SK-N-SH (cell line): ENCODE measurements at regions not wholly inside any gene's neighbourhood (a gene's known extent, or its start where the extent isn't known, plus 50 kb on each side); places are given as distances from the start of the nearest gene placed in this dataset.

Source experiments
- CTCF ChIA-PET: fragments of 300-600, 350-600 bp; formaldehyde crosslinking; extraction: SDS; loops from one replicate; lab custom pipeline; 2021; lab: Yijun Ruan, JAX
- POLR2A ChIA-PET: fragments of 350-600 bp; sonication (Branson Sonifier 250); formaldehyde crosslinking; extraction: SDS; loops from one replicate; lab custom pipeline; 2020; ENCODE audit warnings: antibody characterized with exemption, inconsistent platforms; lab: Yijun Ruan, JAX
- DNase-seq: peaks from one replicate; pipeline ENCODE4 v3.0.0; 2012
- H2AFZ ChIP-seq: fragments of 200-600 bp; sonication (generic); 2 replicates; pipeline ENCODE4 v1.8.1; 2016; ENCODE audit warnings: antibody characterized with exemption, mild to moderate bottlenecking, low read depth
- H3F3A ChIP-seq: fragments of 200-600 bp; sonication (generic); replicated peaks from 2 replicates; pipeline ENCODE3; 2016; ENCODE audit warnings: antibody characterized with exemption, mild to moderate bottlenecking; ENCODE audit not compliant: insufficient read depth
- H3K27ac ChIP-seq, 2 experiments: fragments of 200-500 bp in 1 of 2; fragments of 200-600 bp in 1 of 2; sonication (Bioruptor generic) in 1 of 2; sonication (generic), shearing (Covaris generic) in 1 of 2; 2 replicates each; pipeline versions ENCODE4 v1.5.1 to v1.6.1; 2014 to 2016; ENCODE audit warnings: low read depth in 2 of 2, inconsistent platforms in 1 of 2, low read length in 1 of 2, mild to moderate bottlenecking in 1 of 2, mixed read lengths in 1 of 2
- H3K27me3 ChIP-seq: fragments of 200-600 bp; sonication (generic), shearing (Covaris generic); 2 replicates; pipeline ENCODE4 v1.6.1; 2016; ENCODE audit warnings: mixed run types; ENCODE audit not compliant: insufficient read depth
- H3K36me3 ChIP-seq, 2 experiments: fragments of 200-500 bp in 1 of 2; fragments of 200-600 bp in 1 of 2; sonication (Bioruptor generic) in 1 of 2; sonication (generic) in 1 of 2; replicated peaks in 1 of 2; 2 replicates each; pipeline versions ENCODE3 to v1.5.1; 2014 to 2016; ENCODE audit warnings: low read length in 1 of 2, mild to moderate bottlenecking in 1 of 2; ENCODE audit not compliant: insufficient read depth in 2 of 2, control insufficient read depth in 1 of 2
- H3K4me1 ChIP-seq, 2 experiments: fragments of 200-500 bp in 1 of 2; fragments of 200-600 bp in 1 of 2; sonication (Bioruptor generic) in 1 of 2; sonication (generic), shearing (Covaris generic) in 1 of 2; 2 replicates each; pipeline versions ENCODE4 v1.5.1 to v1.6.1; 2014 to 2016; ENCODE audit warnings: low read depth in 1 of 2, low read length in 1 of 2, mixed run types in 1 of 2; ENCODE audit not compliant: insufficient read depth in 2 of 2, control insufficient read depth in 1 of 2
- H3K4me2 ChIP-seq: fragments of 200-600 bp; sonication (generic), shearing (Covaris generic); 2 replicates; pipeline ENCODE4 v1.6.1; 2017; ENCODE audit warnings: mixed run types
- H3K4me3 ChIP-seq, 2 experiments: fragments of 200-500 bp in 1 of 2; fragments of 200-600 bp in 1 of 2; sonication (Bioruptor generic) in 1 of 2; sonication (generic), shearing (Covaris generic) in 1 of 2; 2 replicates each; pipeline versions ENCODE4 v1.5.1 to v1.8.1; 2014 to 2016; ENCODE audit warnings: low read depth in 2 of 2, inconsistent platforms in 1 of 2, low read length in 1 of 2, mild to moderate bottlenecking in 1 of 2, mixed read lengths in 1 of 2, moderate library complexity in 1 of 2
- H3K79me2 ChIP-seq: fragments of 200-600 bp; sonication (generic); 2 replicates; pipeline ENCODE4 v1.8.1; 2017; ENCODE audit warnings: mild to moderate bottlenecking; ENCODE audit not compliant: insufficient read depth
- H3K9ac ChIP-seq: fragments of 200-600 bp; sonication (generic); 2 replicates; pipeline ENCODE4 v1.6.1; 2017; ENCODE audit warnings: mixed run types
- H3K9me2 ChIP-seq: fragments of 200-600 bp; sonication (generic); 2 replicates; pipeline ENCODE4 v1.6.1; 2017; ENCODE audit warnings: mixed run types
- H3K9me3 ChIP-seq: fragments of 200-600 bp; sonication (generic); 2 replicates; pipeline ENCODE4 v1.6.1; 2017; ENCODE audit warnings: mixed run types, mild to moderate bottlenecking, moderate library complexity
- H4K20me1 ChIP-seq: fragments of 200-600 bp; sonication (generic); 2 replicates; pipeline ENCODE4 v1.6.1; 2017; ENCODE audit warnings: mild to moderate bottlenecking, mixed run types; ENCODE audit not compliant: insufficient read depth
- EP300 ChIP-seq, 2 experiments: IDR thresholded peaks; 2 replicates each; pipeline versions ENCODE4 v1.4.0 to v1.6.1; 2012; ENCODE audit warnings: borderline replicate concordance in 1 of 2, low read depth in 1 of 2, low read length in 1 of 2
- EZH2phosphoT487 ChIP-seq: fragments of 200-600 bp; sonication (generic); IDR thresholded peaks from 2 replicates; pipeline ENCODE4 v1.6.1; 2017; ENCODE audit warnings: low read depth, mixed run types, mild to moderate bottlenecking, antibody characterized with exemption, moderate library complexity, borderline replicate concordance
- FOXJ3 ChIP-seq: sonication (generic); formaldehyde crosslinking; IDR thresholded peaks from 2 replicates; pipeline ENCODE4 v1.5.1; 2020; ENCODE audit warnings: mild to moderate bottlenecking, missing genetic modification reagents
- FOXM1 ChIP-seq: IDR thresholded peaks from 2 replicates; pipeline ENCODE4 v1.4.0; 2012; ENCODE audit warnings: low read depth, mild to moderate bottlenecking
- GABPA ChIP-seq: IDR thresholded peaks from 2 replicates; pipeline ENCODE4 v1.4.0; 2012; ENCODE audit warnings: low read depth, mild to moderate bottlenecking
- GATA2 ChIP-seq: sonication (generic); formaldehyde crosslinking; IDR thresholded peaks from 2 replicates; pipeline ENCODE4 v1.5.0; 2020; ENCODE audit warnings: mild to moderate bottlenecking, missing genetic modification reagents
- NRF1 ChIP-seq: IDR thresholded peaks from 2 replicates; pipeline ENCODE4 v1.6.1; 2012; ENCODE audit warnings: low read depth, mild to moderate bottlenecking, low read length
- POLR2AphosphoS5 ChIP-seq: IDR thresholded peaks from 2 replicates; pipeline ENCODE4 v1.6.1; 2012; ENCODE audit warnings: low read depth, low read length
- RCOR1 ChIP-seq: fragments of 150-350 bp; IDR thresholded peaks from 2 replicates; pipeline ENCODE4 v1.6.1; 2017; ENCODE audit warnings: antibody characterized with exemption, low read length
- RFX5 ChIP-seq: IDR thresholded peaks from 2 replicates; pipeline ENCODE4 v1.6.1; 2012; ENCODE audit warnings: mild to moderate bottlenecking, improper control_type of control experiment, low read length
- SMC3 ChIP-seq: IDR thresholded peaks from 2 replicates; pipeline ENCODE4 v1.6.1; 2012; ENCODE audit warnings: low read depth, low read length, improper control_type of control experiment
- TAF1 ChIP-seq: IDR thresholded peaks from 2 replicates; pipeline ENCODE4 v1.6.1; 2012; ENCODE audit warnings: low read depth, mild to moderate bottlenecking, low read length, moderate library complexity, borderline replicate concordance
- TCF12 ChIP-seq: IDR thresholded peaks from 2 replicates; pipeline ENCODE4 v1.4.0; 2012
- USF2 ChIP-seq: fragments of 150-350 bp; IDR thresholded peaks from 2 replicates; pipeline ENCODE4 v1.6.1; 2017; ENCODE audit warnings: antibody characterized with exemption, low read length, low read depth, borderline replicate concordance
- ZBTB33 ChIP-seq: IDR thresholded peaks from 2 replicates; pipeline ENCODE4 v1.4.0; 2012; ENCODE audit warnings: low read depth, borderline replicate concordance
- TF ChIP-seq, protein P1 (sequence below): IDR thresholded peaks from 2 replicates; pipeline ENCODE4; 2012
- TF ChIP-seq, protein P2 (sequence below): IDR thresholded peaks from 2 replicates; pipeline ENCODE4 v1.4.0; 2012; ENCODE audit warnings: low read depth
- TF ChIP-seq, protein P3 (sequence below): fragments of 200-600 bp; sonication (generic); IDR thresholded peaks from 2 replicates; pipeline ENCODE4 v1.6.1; 2017; ENCODE audit warnings: antibody characterized with exemption, mild to moderate bottlenecking, moderate library complexity

- Histone ChIP-seq H3K79me2 (no peaks in the 10 kb centered on the region), H2AFZ (no peak overlapping the region), H3K9me3 (no peaks in the 10 kb centered on the region), H3K4me2 (no peak overlapping the region), H3K9ac (no peak overlapping the region), H3K4me1 (peaks cover 0 to 6% of the 10 kb centered on the region in 2 experiments; a peak in 1 of 4 replicates), H3K36me3 (no peaks in the 10 kb centered on the region), H3F3A (no peaks in the 10 kb centered on the region), H3K4me3 (no peak overlapping the region), H3K27me3 (no peaks in the 10 kb centered on the region), H3K9me2 (no peaks in the 10 kb centered on the region), H4K20me1 (no peaks in the 10 kb centered on the region), H3K27ac (no peak overlapping the region)
- DNase-seq, result no peak
- CTCF ChIA-PET, result no interaction called here
- TF ChIP-seq GABPA, result no peak
- TF ChIP-seq, protein P1, sequence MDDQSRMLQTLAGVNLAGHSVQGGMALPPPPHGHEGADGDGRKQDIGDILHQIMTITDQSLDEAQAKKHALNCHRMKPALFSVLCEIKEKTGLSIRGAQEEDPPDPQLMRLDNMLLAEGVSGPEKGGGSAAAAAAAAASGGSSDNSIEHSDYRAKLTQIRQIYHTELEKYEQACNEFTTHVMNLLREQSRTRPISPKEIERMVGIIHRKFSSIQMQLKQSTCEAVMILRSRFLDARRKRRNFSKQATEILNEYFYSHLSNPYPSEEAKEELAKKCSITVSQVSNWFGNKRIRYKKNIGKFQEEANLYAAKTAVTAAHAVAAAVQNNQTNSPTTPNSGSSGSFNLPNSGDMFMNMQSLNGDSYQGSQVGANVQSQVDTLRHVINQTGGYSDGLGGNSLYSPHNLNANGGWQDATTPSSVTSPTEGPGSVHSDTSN, result no peak
- TF ChIP-seq RFX5, result no peak
- TF ChIP-seq USF2, result no peak
- TF ChIP-seq FOXM1, result no peak
- TF ChIP-seq EP300 (IDR thresholded peaks at IDR 0.05; ENCODE audit: borderline replicate concordance in 1 of 2, low read depth in 1 of 2, low read length in 1 of 2), result no peak
- no peak for TF ChIP-seq FOXJ3 (CRISPR knock-in tag)
- TF ChIP-seq, protein P2, sequence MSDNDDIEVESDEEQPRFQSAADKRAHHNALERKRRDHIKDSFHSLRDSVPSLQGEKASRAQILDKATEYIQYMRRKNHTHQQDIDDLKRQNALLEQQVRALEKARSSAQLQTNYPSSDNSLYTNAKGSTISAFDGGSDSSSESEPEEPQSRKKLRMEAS, result no peak
- TF ChIP-seq SMC3, result no peak
- no peak for TF ChIP-seq RCOR1
- no peak for TF ChIP-seq ZBTB33
- no peak for TF ChIP-seq EZH2phosphoT487
- TF ChIP-seq TCF12, result no peak
- no peak for TF ChIP-seq GATA2 (CRISPR knock-in tag)
- TF ChIP-seq POLR2AphosphoS5, result no peak
- TF ChIP-seq, protein P3, sequence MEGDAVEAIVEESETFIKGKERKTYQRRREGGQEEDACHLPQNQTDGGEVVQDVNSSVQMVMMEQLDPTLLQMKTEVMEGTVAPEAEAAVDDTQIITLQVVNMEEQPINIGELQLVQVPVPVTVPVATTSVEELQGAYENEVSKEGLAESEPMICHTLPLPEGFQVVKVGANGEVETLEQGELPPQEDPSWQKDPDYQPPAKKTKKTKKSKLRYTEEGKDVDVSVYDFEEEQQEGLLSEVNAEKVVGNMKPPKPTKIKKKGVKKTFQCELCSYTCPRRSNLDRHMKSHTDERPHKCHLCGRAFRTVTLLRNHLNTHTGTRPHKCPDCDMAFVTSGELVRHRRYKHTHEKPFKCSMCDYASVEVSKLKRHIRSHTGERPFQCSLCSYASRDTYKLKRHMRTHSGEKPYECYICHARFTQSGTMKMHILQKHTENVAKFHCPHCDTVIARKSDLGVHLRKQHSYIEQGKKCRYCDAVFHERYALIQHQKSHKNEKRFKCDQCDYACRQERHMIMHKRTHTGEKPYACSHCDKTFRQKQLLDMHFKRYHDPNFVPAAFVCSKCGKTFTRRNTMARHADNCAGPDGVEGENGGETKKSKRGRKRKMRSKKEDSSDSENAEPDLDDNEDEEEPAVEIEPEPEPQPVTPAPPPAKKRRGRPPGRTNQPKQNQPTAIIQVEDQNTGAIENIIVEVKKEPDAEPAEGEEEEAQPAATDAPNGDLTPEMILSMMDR, result no peak
- TF ChIP-seq NRF1, result no peak
- no peak for TF ChIP-seq TAF1
- POLR2A ChIA-PET, result no interaction called here
Observed at GRCh38 chr18:28714498-28714897, 537.6 kb upstream of the CDH2 start.
